Body of pancreas (tissue), 4 donors: ENCODE measurements at regions not wholly inside any gene's neighbourhood (a gene's known extent, or its start where the extent isn't known, plus 50 kb on each side); places are given as distances from the start of the nearest gene placed in this dataset.
"Not testable (repeated sequence)": the region's sequence is repeated elsewhere in the genome, so short reads cannot be mapped to it uniquely, and the experiment has no call there.

Experiments
- CTCF ChIP-seq, 7 experiments: fragments of 450-650 bp in 4 of 7; fragments of 200-600 bp in 3 of 7; sonication (generic) in 3 of 7; IDR thresholded peaks; one replicate each; pipeline ENCODE4 v1.5.1; 2016 to 2019; ENCODE audit warnings: antibody characterized with exemption in 7 of 7
- POLR2A ChIP-seq, 3 donors: fragments of 450-650 bp; IDR thresholded peaks; one replicate each; pipeline ENCODE4 v1.6.1; 2016; ENCODE audit warnings: antibody characterized with exemption in 3 of 3, mild to moderate bottlenecking in 2 of 3

- TF ChIP-seq CTCF, POLR2A (IDR thresholded peaks at IDR 0.05): not testable (repeated sequence)
These were observed 85.3 kb upstream of the XIST start for GRCh38 chrX:73937843-73938242.
